H9 (cell line): ENCODE measurements at regions not wholly inside any gene's neighbourhood (a gene's known extent, or its start where the extent isn't known, plus 50 kb on each side); places are given as distances from the start of the nearest gene placed in this dataset.

Experiments
- DNase-seq: peaks from one replicate; pipeline ENCODE4 v3.0.0-alpha.2; 2017
- H2AFZ ChIP-seq: one replicate; pipeline ENCODE4 v1.6.1; 2013; ENCODE audit warnings: mild to moderate bottlenecking, low read length, control low read depth, moderate library complexity
- H2AK5ac ChIP-seq: 2 replicates; pipeline ENCODE4 v1.6.1; 2013; ENCODE audit warnings: low read length, control low read depth, mixed read lengths; ENCODE audit not compliant: insufficient read length
- H2BK120ac ChIP-seq: one replicate; pipeline ENCODE4 v1.6.1; 2013; ENCODE audit warnings: low read depth, mild to moderate bottlenecking, low read length, control low read depth, inconsistent platforms; ENCODE audit not compliant: poor library complexity, severe bottlenecking
- H2BK12ac ChIP-seq: 2 replicates; pipeline ENCODE4 v1.6.1; 2013; ENCODE audit warnings: low read length, control low read depth, mixed read lengths, low read depth; ENCODE audit not compliant: insufficient read length
- H2BK15ac ChIP-seq: 2 replicates; pipeline ENCODE4 v1.6.1; 2013; ENCODE audit warnings: low read depth, low read length, control low read depth
- H2BK20ac ChIP-seq: one replicate; pipeline ENCODE4 v1.6.1; 2013; ENCODE audit warnings: low read depth, mild to moderate bottlenecking, low read length, control low read depth, inconsistent platforms; ENCODE audit not compliant: poor library complexity, severe bottlenecking
- H2BK5ac ChIP-seq: 2 replicates; pipeline ENCODE4 v1.6.1; 2013; ENCODE audit warnings: low read length, control low read depth, mixed read lengths; ENCODE audit not compliant: insufficient read length
- H3K14ac ChIP-seq: 2 replicates; pipeline ENCODE4 v1.6.1; 2013; ENCODE audit warnings: low read length, control low read depth; ENCODE audit not compliant: insufficient read depth
- H3K18ac ChIP-seq: 2 replicates; pipeline ENCODE4 v1.6.1; 2013; ENCODE audit warnings: low read depth, mild to moderate bottlenecking, mixed read lengths, low read length, control low read depth; ENCODE audit not compliant: insufficient read length
- H3K23ac ChIP-seq: 2 replicates; pipeline ENCODE4 v1.6.1; 2013; ENCODE audit warnings: low read length, control low read depth, mixed read lengths, low read depth; ENCODE audit not compliant: insufficient read length
- H3K23me2 ChIP-seq: 2 replicates; pipeline ENCODE4 v1.6.1; 2013; ENCODE audit warnings: low read depth, mild to moderate bottlenecking, mixed read lengths, low read length, control low read depth; ENCODE audit not compliant: insufficient read length, poor library complexity, severe bottlenecking
- H3K27ac ChIP-seq: 2 replicates; pipeline ENCODE4 v1.5.1; 2013; ENCODE audit warnings: low read length, control low read depth, mixed read lengths, low read depth; ENCODE audit not compliant: insufficient read length
- H3K27me3 ChIP-seq: 2 replicates; pipeline ENCODE4 v1.6.1; 2013; ENCODE audit warnings: low read length, control low read depth, inconsistent platforms; ENCODE audit not compliant: insufficient read depth
- H3K4ac ChIP-seq: 2 replicates; pipeline ENCODE4 v1.6.1; 2013; ENCODE audit warnings: low read depth, mild to moderate bottlenecking, control low read depth, inconsistent platforms, low read length, moderate library complexity
- H3K4me1 ChIP-seq: 2 replicates; pipeline ENCODE4 v1.6.1; 2013; ENCODE audit warnings: low read length, control low read depth, inconsistent platforms; ENCODE audit not compliant: insufficient read depth
- H3K4me2 ChIP-seq: 2 replicates; pipeline ENCODE4 v1.6.1; 2013; ENCODE audit warnings: low read length, control low read depth, mixed read lengths; ENCODE audit not compliant: insufficient read length, insufficient read depth
- H3K56ac ChIP-seq: 2 replicates; pipeline ENCODE4 v1.6.1; 2013; ENCODE audit warnings: low read depth, mild to moderate bottlenecking, mixed read lengths, low read length, control low read depth; ENCODE audit not compliant: insufficient read length
- H3K79me1 ChIP-seq: 2 replicates; pipeline ENCODE4 v1.6.1; 2013; ENCODE audit warnings: low read depth, mild to moderate bottlenecking, moderate library complexity, low read length, control low read depth, inconsistent platforms; ENCODE audit not compliant: insufficient read depth, poor library complexity, severe bottlenecking
- H3K79me2 ChIP-seq: 2 replicates; pipeline ENCODE4 v1.6.1; 2013; ENCODE audit warnings: low read length, control low read depth, inconsistent platforms; ENCODE audit not compliant: insufficient read depth
- H3K9ac ChIP-seq: 2 replicates; pipeline ENCODE4 v1.6.1; 2013; ENCODE audit warnings: low read length, control low read depth, mixed read lengths; ENCODE audit not compliant: insufficient read length; ENCODE audit errors: extremely low read depth
- H3K9me3 ChIP-seq: one replicate; pipeline ENCODE4 v1.6.1; 2013; ENCODE audit warnings: low read depth, low read length, inconsistent platforms; ENCODE audit not compliant: control insufficient read depth
- H3T11ph ChIP-seq: one replicate; pipeline ENCODE4 v1.6.1; 2013; ENCODE audit warnings: mild to moderate bottlenecking, low read length, control low read depth, inconsistent platforms
- H4K20me1 ChIP-seq: one replicate; pipeline ENCODE4 v1.6.1; 2013; ENCODE audit not compliant: control insufficient read depth, insufficient read length, insufficient read depth
- H4K5ac ChIP-seq: 2 replicates; pipeline ENCODE4 v1.6.1; 2013; ENCODE audit warnings: low read depth, mild to moderate bottlenecking, mixed read lengths, low read length, control low read depth; ENCODE audit not compliant: insufficient read length
- H4K8ac ChIP-seq: replicated peaks from 2 replicates; pipeline ENCODE4 v1.6.1; 2013; ENCODE audit warnings: low read length, control low read depth, mixed read lengths, low read depth; ENCODE audit not compliant: insufficient read length
- H4K91ac ChIP-seq: 2 replicates; pipeline ENCODE4 v1.6.1; 2013; ENCODE audit warnings: low read depth, mild to moderate bottlenecking, moderate library complexity, mixed read lengths, low read length, control low read depth; ENCODE audit not compliant: insufficient read length
- H3K27ac Mint-ChIP-seq, 3 experiments: 2 replicates in 2 of 3; 3 replicates in 1 of 3; pipeline ENCODE4 v1.8.0; 2020 to 2021; ENCODE audit warnings: mixed read lengths in 3 of 3, mild to moderate bottlenecking in 1 of 3, moderate library complexity in 1 of 3
- H3K27me3 Mint-ChIP-seq: 2 replicates; pipeline ENCODE4 v1.8.0; 2021; ENCODE audit warnings: low read depth, mild to moderate bottlenecking, moderate library complexity, mixed read lengths
- H3K36me3 Mint-ChIP-seq, 3 experiments: 2 replicates in 2 of 3; 3 replicates in 1 of 3; pipeline ENCODE4 v1.8.0; 2020 to 2021; ENCODE audit warnings: low read depth in 3 of 3, mixed read lengths in 3 of 3; ENCODE audit not compliant: insufficient read depth in 1 of 3
- H3K4me1 Mint-ChIP-seq, 2 experiments: 2 replicates each; pipeline ENCODE4 v1.8.0; 2020; ENCODE audit warnings: mixed read lengths in 2 of 2
- H3K4me3 Mint-ChIP-seq, 2 experiments: 2 replicates in 1 of 2; 3 replicates in 1 of 2; pipeline ENCODE4 v1.8.0; 2020 to 2021; ENCODE audit warnings: mild to moderate bottlenecking in 2 of 2, mixed read lengths in 2 of 2, moderate library complexity in 1 of 2
- H3K9me3 Mint-ChIP-seq, 2 experiments: 2 replicates in 1 of 2; 3 replicates in 1 of 2; pipeline ENCODE4 v1.8.0; 2020; ENCODE audit warnings: mild to moderate bottlenecking in 2 of 2, mixed read lengths in 2 of 2, moderate library complexity in 1 of 2
- WGBS: extraction: QIAGEN DNeasy Blood & Tissue Kit; methylation state at CpG from one replicate; pipeline ENCODE4 v1.1.7; 2013; ENCODE audit warnings: missing lambda C conversion rate, low lambda C conversion rate, mixed read lengths; ENCODE audit not compliant: insufficient read length; ENCODE audit errors: extremely low coverage; 5-methylcytosine and 5-hydroxymethylcytosine counted together
- TF ChIP-seq, protein P1 (sequence below): fragments of 200-600 bp; sonication (generic); conservative IDR thresholded peaks from 3 replicates; pipeline ENCODE4 v1.8.0; 2021; ENCODE audit warnings: antibody characterized with exemption, mild to moderate bottlenecking

DNA sequence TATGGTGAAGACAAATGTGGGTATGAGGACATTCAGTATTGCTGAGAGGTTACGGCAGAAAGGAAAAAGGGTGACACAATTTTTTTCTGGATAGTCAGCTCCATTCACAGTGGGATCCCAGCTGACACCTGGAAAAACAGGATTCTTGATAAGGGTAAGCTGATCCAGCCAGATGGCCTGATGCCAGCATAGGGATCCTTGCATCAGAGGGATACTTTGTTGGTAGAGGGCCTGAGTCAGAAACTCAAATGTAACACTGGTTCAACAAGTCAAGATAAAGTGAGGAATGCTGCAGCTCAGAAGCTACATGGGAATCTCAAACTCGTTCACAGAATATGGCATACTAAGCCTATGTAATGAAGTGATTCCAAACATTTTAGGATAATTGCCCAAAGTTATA lies 726.7 kb downstream of the C4orf33 start:
- H3K27ac ChIP-seq = no peak overlapping the region
- no peak overlapping the region for H3K14ac ChIP-seq
- no peak overlapping the region for H2BK5ac ChIP-seq
- no peak overlapping the region for H3K56ac ChIP-seq
- H2BK20ac ChIP-seq = no peak overlapping the region
- H4K91ac ChIP-seq = no peak overlapping the region
- Mint-ChIP-seq H3K36me3 (no peaks in the 10 kb centered on the region), H3K4me3 (no peak overlapping the region), H3K9me3 (no peaks in the 10 kb centered on the region), H3K27me3 (no peaks in the 10 kb centered on the region), H3K4me1 (peaks cover 2 to 3% of the 10 kb centered on the region in 2 experiments; a peak in 2 of 4 replicates), H3K27ac (no peak overlapping the region)
- no peaks in the 10 kb centered on the region for H3K27me3 ChIP-seq
- no peak overlapping the region for H3K23ac ChIP-seq
- no peak overlapping the region for H3T11ph ChIP-seq
- no CpG with 5 or more reads among the region's 2 CpGs for WGBS
- no peak overlapping the region for H4K5ac ChIP-seq
- no peak overlapping the region for H4K8ac ChIP-seq
- H3K4me2 ChIP-seq = no peak overlapping the region
- TF ChIP-seq, protein P1, sequence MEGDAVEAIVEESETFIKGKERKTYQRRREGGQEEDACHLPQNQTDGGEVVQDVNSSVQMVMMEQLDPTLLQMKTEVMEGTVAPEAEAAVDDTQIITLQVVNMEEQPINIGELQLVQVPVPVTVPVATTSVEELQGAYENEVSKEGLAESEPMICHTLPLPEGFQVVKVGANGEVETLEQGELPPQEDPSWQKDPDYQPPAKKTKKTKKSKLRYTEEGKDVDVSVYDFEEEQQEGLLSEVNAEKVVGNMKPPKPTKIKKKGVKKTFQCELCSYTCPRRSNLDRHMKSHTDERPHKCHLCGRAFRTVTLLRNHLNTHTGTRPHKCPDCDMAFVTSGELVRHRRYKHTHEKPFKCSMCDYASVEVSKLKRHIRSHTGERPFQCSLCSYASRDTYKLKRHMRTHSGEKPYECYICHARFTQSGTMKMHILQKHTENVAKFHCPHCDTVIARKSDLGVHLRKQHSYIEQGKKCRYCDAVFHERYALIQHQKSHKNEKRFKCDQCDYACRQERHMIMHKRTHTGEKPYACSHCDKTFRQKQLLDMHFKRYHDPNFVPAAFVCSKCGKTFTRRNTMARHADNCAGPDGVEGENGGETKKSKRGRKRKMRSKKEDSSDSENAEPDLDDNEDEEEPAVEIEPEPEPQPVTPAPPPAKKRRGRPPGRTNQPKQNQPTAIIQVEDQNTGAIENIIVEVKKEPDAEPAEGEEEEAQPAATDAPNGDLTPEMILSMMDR = no peak
- no peaks in the 10 kb centered on the region for H3K4me1 ChIP-seq
- H3K9me3 ChIP-seq = no peaks in the 10 kb centered on the region
- no peak overlapping the region for H2AFZ ChIP-seq
- H2BK120ac ChIP-seq = no peak overlapping the region
- H3K9ac ChIP-seq = no peak overlapping the region
- no peak overlapping the region for H2BK12ac ChIP-seq
- no peaks in the 10 kb centered on the region for H3K79me2 ChIP-seq
- H3K23me2 ChIP-seq = no peaks in the 10 kb centered on the region
- no peaks in the 10 kb centered on the region for H4K20me1 ChIP-seq
- no peak overlapping the region for H3K18ac ChIP-seq
- H3K4ac ChIP-seq = no peak overlapping the region
- H2BK15ac ChIP-seq = no peak overlapping the region
- H2AK5ac ChIP-seq = no peak overlapping the region
- DNase-seq = no peak
- H3K79me1 ChIP-seq = no peaks in the 10 kb centered on the region
